Body of pancreas (tissue), 4 donors: ENCODE measurements at regions not wholly inside any gene's neighbourhood (a gene's known extent, or its start where the extent isn't known, plus 50 kb on each side); places are given as distances from the start of the nearest gene placed in this dataset.

Experiments used
- CTCF ChIP-seq, 7 experiments: fragments of 450-650 bp in 4 of 7; fragments of 200-600 bp in 3 of 7; sonication (generic) in 3 of 7; IDR thresholded peaks; one replicate each; pipeline ENCODE4 v1.5.1; 2016 to 2019; ENCODE audit warnings: antibody characterized with exemption in 7 of 7
- POLR2A ChIP-seq, 3 donors: fragments of 450-650 bp; IDR thresholded peaks; one replicate each; pipeline ENCODE4 v1.6.1; 2016; ENCODE audit warnings: antibody characterized with exemption in 3 of 3, mild to moderate bottlenecking in 2 of 3

- TF ChIP-seq CTCF (IDR thresholded peaks at IDR 0.05) (no peak), POLR2A (IDR thresholded peaks at IDR 0.05) (no peak)
Measured at GRCh38 chr9:40913928-40914673, 214.4 kb downstream of the FOXD4L6 start.
